OCI-LY1 (cell line): ENCODE measurements at regions not wholly inside any gene's neighbourhood (a gene's known extent, or its start where the extent isn't known, plus 50 kb on each side); places are given as distances from the start of the nearest gene placed in this dataset.

ENCODE experiments used
- EZH2 ChIP-seq: fragments of 200-600 bp; sonication (generic), shearing (Covaris generic); IDR thresholded peaks from 2 replicates; pipeline ENCODE4 v1.8.0; 2017; ENCODE audit warnings: borderline replicate concordance, mixed run types, mild to moderate bottlenecking, antibody characterized with exemption, low read length, moderate library complexity, mixed read lengths
- TF ChIP-seq, protein P1 (sequence below): fragments of 200-600 bp; sonication (generic), shearing (Covaris generic); IDR thresholded peaks from 2 replicates; pipeline ENCODE4 v1.5.1; 2017; ENCODE audit warnings: mild to moderate bottlenecking, antibody characterized with exemption, low read length, moderate library complexity, mixed read lengths

DNA sequence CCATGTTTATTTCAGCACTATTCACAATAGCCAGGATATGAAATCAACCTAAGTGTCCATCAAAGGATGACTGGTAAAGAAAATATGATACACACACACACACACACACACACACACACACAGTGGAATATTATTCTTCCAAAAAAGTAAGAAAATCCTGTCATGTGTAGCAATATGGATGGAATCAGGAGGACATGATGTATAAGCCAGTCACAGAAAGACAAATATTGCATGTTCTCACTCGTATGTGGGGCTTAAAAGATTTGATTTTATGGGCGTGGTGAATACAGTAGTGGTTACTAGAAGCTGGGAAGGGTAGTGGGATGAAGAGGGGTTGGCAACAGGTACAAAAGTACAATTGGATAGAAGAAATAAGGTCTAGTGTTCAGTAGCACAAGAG lies 207.0 kb upstream of the PRDM1 start:
- TF ChIP-seq, protein P1, sequence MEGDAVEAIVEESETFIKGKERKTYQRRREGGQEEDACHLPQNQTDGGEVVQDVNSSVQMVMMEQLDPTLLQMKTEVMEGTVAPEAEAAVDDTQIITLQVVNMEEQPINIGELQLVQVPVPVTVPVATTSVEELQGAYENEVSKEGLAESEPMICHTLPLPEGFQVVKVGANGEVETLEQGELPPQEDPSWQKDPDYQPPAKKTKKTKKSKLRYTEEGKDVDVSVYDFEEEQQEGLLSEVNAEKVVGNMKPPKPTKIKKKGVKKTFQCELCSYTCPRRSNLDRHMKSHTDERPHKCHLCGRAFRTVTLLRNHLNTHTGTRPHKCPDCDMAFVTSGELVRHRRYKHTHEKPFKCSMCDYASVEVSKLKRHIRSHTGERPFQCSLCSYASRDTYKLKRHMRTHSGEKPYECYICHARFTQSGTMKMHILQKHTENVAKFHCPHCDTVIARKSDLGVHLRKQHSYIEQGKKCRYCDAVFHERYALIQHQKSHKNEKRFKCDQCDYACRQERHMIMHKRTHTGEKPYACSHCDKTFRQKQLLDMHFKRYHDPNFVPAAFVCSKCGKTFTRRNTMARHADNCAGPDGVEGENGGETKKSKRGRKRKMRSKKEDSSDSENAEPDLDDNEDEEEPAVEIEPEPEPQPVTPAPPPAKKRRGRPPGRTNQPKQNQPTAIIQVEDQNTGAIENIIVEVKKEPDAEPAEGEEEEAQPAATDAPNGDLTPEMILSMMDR: no peak
- no peak for TF ChIP-seq EZH2
